Lower lobe of right lung (tissue), 2 donors: ENCODE measurements at regions not wholly inside any gene's neighbourhood (a gene's known extent, or its start where the extent isn't known, plus 50 kb on each side); places are given as distances from the start of the nearest gene placed in this dataset.

Experiments used
- ATAC-seq, 2 donors: fragments of 200-7000 bp; cut with Tn5 transposase; one replicate each; pipeline ENCODE4 v1.9.1; 2020 to 2022; ENCODE audit warnings: mild to moderate bottlenecking in 2 of 2, moderate library complexity in 2 of 2
- DNase-seq: peaks from one replicate; pipeline ENCODE4 v3.0.0-alpha.2; 2020
- H3K27ac ChIP-seq: fragments of 200-600 bp; one replicate; pipeline ENCODE4 v1.8.0; 2022
- H3K27me3 ChIP-seq: fragments of 200-600 bp; one replicate; pipeline ENCODE4 v1.8.0; 2022; ENCODE audit warnings: low read depth
- H3K36me3 ChIP-seq: fragments of 200-600 bp; one replicate; pipeline ENCODE4 v1.8.0; 2022; ENCODE audit warnings: mild to moderate bottlenecking
- H3K4me1 ChIP-seq: fragments of 200-600 bp; one replicate; pipeline ENCODE4 v1.8.0; 2022
- H3K4me3 ChIP-seq: fragments of 200-600 bp; one replicate; pipeline ENCODE4 v1.8.0; 2022; ENCODE audit warnings: mild to moderate bottlenecking
- H3K9me3 ChIP-seq: fragments of 200-600 bp; one replicate; pipeline ENCODE4 v1.8.0; 2022
- intact Hi-C: fragments of 100-400 bp; cut with DNase I; formaldehyde crosslinking; loops from one replicate; pipeline ENCODE4 v1.11.0; 2022
- TF ChIP-seq, protein P1 (sequence below): fragments of 200-600 bp; IDR thresholded peaks from one replicate; pipeline ENCODE4 v1.8.0; 2022; ENCODE audit warnings: antibody characterized with exemption, mild to moderate bottlenecking
- donor health status: DM: no; HTN: yes; CAD: no; lungs with severe emphysema.

DNA sequence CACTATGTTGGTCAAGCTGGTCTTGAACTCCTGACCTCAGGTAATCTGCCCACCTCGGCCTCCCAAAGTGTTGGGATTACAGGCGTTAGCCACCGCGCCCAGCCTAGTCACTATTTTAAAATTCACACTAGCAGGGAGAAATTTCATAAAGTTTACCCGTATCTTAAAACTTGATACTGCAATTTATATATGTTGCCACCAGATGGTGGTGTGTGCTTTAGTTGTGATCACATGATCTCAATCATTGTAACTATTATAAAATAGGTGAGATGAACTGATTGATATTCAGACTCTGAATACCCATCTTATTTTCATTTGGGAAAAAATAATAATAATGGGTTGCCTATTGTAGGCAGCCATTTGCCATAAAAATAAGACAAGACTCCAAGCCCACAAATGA, 1330.4 kb upstream of the WWC1 start:
- intact Hi-C loops: no loop called here
- no peak overlapping the region for H3K27ac ChIP-seq

DNA sequence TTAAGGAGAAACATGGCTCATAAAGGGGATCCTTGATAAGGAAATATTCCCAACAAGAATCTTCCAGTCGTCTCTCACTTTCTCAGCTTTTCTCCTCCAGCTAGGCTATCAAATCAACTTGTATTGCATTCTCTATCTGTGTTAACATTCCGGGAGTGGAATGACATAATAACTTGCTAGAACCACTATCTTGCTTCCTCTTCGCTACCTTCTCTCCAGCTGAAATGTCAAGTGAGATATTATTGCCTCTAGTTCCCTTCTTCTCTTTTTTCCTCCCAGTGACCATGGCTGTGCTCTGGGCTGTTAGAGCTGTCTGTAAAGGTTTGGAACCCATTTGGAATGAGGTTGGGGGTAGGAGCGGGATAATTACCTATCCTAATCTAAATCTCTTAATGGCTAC, 1329.5 kb upstream of the WWC1 start:
- no peaks in the 10 kb centered on the region for H3K36me3 ChIP-seq
- DNase-seq (no peak), ATAC-seq (no peak)
- no peaks in the 10 kb centered on the region for H3K9me3 ChIP-seq
- intact Hi-C loops: no loop called here
- no peaks in the 10 kb centered on the region for H3K4me1 ChIP-seq
- no peak overlapping the region for H3K4me3 ChIP-seq
- H3K27me3 ChIP-seq: no peaks in the 10 kb centered on the region
- TF ChIP-seq, protein P1, sequence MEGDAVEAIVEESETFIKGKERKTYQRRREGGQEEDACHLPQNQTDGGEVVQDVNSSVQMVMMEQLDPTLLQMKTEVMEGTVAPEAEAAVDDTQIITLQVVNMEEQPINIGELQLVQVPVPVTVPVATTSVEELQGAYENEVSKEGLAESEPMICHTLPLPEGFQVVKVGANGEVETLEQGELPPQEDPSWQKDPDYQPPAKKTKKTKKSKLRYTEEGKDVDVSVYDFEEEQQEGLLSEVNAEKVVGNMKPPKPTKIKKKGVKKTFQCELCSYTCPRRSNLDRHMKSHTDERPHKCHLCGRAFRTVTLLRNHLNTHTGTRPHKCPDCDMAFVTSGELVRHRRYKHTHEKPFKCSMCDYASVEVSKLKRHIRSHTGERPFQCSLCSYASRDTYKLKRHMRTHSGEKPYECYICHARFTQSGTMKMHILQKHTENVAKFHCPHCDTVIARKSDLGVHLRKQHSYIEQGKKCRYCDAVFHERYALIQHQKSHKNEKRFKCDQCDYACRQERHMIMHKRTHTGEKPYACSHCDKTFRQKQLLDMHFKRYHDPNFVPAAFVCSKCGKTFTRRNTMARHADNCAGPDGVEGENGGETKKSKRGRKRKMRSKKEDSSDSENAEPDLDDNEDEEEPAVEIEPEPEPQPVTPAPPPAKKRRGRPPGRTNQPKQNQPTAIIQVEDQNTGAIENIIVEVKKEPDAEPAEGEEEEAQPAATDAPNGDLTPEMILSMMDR: no peak
- no peak overlapping the region for H3K27ac ChIP-seq

More for the DNA sequence above, 1330.4 kb upstream of the WWC1 start:
- DNase-seq (no peak), ATAC-seq (no peak)
- no peaks in the 10 kb centered on the region for H3K4me1 ChIP-seq
- H3K9me3 ChIP-seq: no peaks in the 10 kb centered on the region
- H3K27me3 ChIP-seq: no peaks in the 10 kb centered on the region
- H3K36me3 ChIP-seq: no peaks in the 10 kb centered on the region
- H3K4me3 ChIP-seq: no peak overlapping the region
- TF ChIP-seq, protein P1: no peak

DNA sequence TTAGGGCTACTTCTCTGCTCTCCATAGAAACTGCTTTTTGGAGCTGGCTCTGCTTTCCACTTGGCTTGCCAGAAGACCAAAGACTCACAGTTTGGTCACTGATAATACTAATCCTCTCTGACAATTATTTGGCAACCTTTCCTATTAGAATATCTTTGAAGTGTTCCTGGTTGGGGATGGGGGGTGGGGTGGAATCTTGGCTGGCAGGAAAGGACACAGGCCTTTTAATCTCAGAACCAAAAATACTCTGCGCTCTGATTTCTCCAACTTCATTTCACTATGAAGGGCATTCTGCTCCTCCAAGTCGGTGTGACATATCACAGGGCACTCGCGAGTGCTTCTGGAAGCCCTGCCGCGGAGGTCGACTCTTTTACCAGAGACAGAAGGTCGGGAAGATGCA, 1329.0 kb upstream of the WWC1 start:
- no peak overlapping the region for H3K4me3 ChIP-seq
- no peaks in the 10 kb centered on the region for H3K9me3 ChIP-seq
- DNase-seq (no peak), ATAC-seq (no peak)
- no peaks in the 10 kb centered on the region for H3K36me3 ChIP-seq
- intact Hi-C loops: no loop called here
- H3K27me3 ChIP-seq: no peaks in the 10 kb centered on the region
- TF ChIP-seq, protein P1: no peak
- no peaks in the 10 kb centered on the region for H3K4me1 ChIP-seq
- no peak overlapping the region for H3K27ac ChIP-seq

DNA sequence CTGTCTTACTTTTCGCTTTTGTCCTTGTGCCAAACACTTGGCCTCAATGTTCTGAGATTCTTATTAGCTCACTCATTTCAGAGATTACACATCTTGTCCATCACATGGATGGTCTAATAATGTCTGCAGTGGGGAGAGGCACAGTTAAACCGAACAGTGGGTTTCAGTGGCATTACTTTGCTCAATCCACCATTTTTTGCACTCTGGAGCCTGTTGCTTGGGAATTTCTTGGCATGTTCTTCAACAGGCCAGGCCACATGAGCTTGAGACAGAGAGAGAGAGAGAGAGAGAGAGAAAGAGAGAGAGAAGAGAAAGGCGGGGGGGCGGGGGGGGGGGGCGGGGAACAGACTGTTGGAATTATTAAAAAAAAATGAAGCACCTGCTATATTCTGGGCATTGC, 1327.8 kb upstream of the WWC1 start:
- H3K27ac ChIP-seq: no peak overlapping the region
- no peak for ATAC-seq
- H3K9me3 ChIP-seq: no peaks in the 10 kb centered on the region
- H3K4me1 ChIP-seq: no peaks in the 10 kb centered on the region
- no peaks in the 10 kb centered on the region for H3K36me3 ChIP-seq
- DNase-seq: no peak
- intact Hi-C loops: no loop called here
- TF ChIP-seq, protein P1: no peak
- H3K4me3 ChIP-seq: no peak overlapping the region
- no peaks in the 10 kb centered on the region for H3K27me3 ChIP-seq

DNA sequence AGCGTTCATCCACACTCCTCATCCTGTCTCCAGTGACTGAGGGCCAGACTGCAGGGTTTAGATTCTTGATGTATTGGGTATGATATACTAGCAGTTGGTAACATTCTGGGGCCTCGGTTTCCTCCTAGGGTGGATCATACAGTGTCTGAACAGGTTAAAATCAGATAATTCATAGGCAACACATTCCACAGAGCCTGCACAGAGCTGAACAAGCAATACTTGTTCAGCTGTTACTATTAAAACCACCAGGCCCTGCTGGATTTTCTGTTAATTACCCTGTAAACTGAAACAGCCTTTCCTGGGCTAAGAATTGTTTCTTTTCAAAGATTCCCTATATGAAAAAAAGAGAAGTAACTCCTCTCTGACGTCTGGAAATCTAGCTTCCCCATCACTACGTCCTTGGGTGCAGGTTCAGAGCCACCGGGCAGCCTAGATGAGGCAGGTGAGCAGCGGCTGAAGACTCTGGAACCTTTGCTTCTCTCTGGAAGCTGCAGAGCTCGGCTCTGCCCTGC, 1313.5 kb upstream of the WWC1 start:
- intact Hi-C loops: no loop called here
- ATAC-seq: no peak
- no peaks in the 10 kb centered on the region for H3K9me3 ChIP-seq
- no peak overlapping the region for H3K27ac ChIP-seq
- no peaks in the 10 kb centered on the region for H3K36me3 ChIP-seq
- no peak for DNase-seq
- H3K4me3 ChIP-seq: peak overlapping the region; percentile 47
- no peaks in the 10 kb centered on the region for H3K4me1 ChIP-seq
- TF ChIP-seq, protein P1: no peak
- peaks cover 9% of the 10 kb centered on the region for H3K27me3 ChIP-seq
